ENCODE measurements at regions not wholly inside any gene's neighbourhood (a gene's known extent, or its start where the extent isn't known, plus 50 kb on each side); places are given as distances from the start of the nearest gene placed in this dataset.

- TF ChIP-seq EZH2 (IDR thresholded peaks at IDR 0.05; ENCODE audit: borderline replicate concordance, low read depth, low read length, poor library complexity, severe bottlenecking): no peak
- TF ChIP-seq CTCF (conservative IDR thresholded peaks at IDR 0.05; ENCODE audit: low read depth, low read length): no peak
Measured at GRCh38 chr21:27586986-27587385, 620.1 kb upstream of the ADAMTS5 start.

All from A673 (cell line).